Stomach (tissue), 8 donors: ENCODE measurements at regions not wholly inside any gene's neighbourhood (a gene's known extent, or its start where the extent isn't known, plus 50 kb on each side); places are given as distances from the start of the nearest gene placed in this dataset.
A peak's percentile ranks its signal among the peaks of the same experiment; 100 is the strongest.

Experiments
- DNase-seq, 2 donors: peaks; one replicate each; pipeline versions ENCODE4 v3.0.0 to v3.0.0-alpha.2; 2013 to 2019
- H3K27ac ChIP-seq, 5 donors: fragments of 200-600 bp in 4 of 5; sonication (generic) in 4 of 5; one replicate each; pipeline ENCODE4 v1.5.1; 2013 to 2019; ENCODE audit warnings: mild to moderate bottlenecking in 1 of 5, moderate library complexity in 1 of 5
- H3K27me3 ChIP-seq, 3 donors: fragments of 200-600 bp; sonication (generic); one replicate each; pipeline ENCODE4 v1.5.1; 2017 to 2019; ENCODE audit warnings: mixed run types in 1 of 3
- H3K36me3 ChIP-seq, 4 donors: fragments of 200-600 bp; sonication (generic); 1 replicate in 3 of 4; 2 replicates in 1 of 4; pipeline ENCODE4 v1.5.1; 2016 to 2019
- H3K4me1 ChIP-seq, 4 donors: fragments of 200-600 bp; sonication (generic); one replicate each; pipeline ENCODE4 v1.5.1; 2016 to 2019
- H3K4me3 ChIP-seq, 4 donors: fragments of 200-600 bp; sonication (generic) in 3 of 4; one replicate each; pipeline ENCODE4 v1.5.1; 2016 to 2019; ENCODE audit warnings: mild to moderate bottlenecking in 1 of 4
- H3K9me3 ChIP-seq, 4 donors: fragments of 200-600 bp; sonication (generic); one replicate each; pipeline ENCODE4 v1.5.1; 2016 to 2019
- CTCF ChIP-seq, 7 experiments: fragments of 450-650 bp in 4 of 7; fragments of 200-600 bp in 3 of 7; sonication (generic) in 3 of 7; IDR thresholded peaks; one replicate each; pipeline ENCODE4 v1.5.1; 2016 to 2019; ENCODE audit warnings: antibody characterized with exemption in 7 of 7, control low read depth in 2 of 7, mild to moderate bottlenecking in 1 of 7
- EP300 ChIP-seq: sonication (generic); formaldehyde crosslinking; IDR thresholded peaks from one replicate; pipeline ENCODE4 v1.6.1; 2017; ENCODE audit warnings: antibody characterized with exemption
- POLR2A ChIP-seq, 4 donors: fragments of 450-650 bp; IDR thresholded peaks; one replicate each; pipeline ENCODE4 v1.6.1; 2016; ENCODE audit warnings: antibody characterized with exemption in 4 of 4, control low read depth in 2 of 4, mild to moderate bottlenecking in 1 of 4, moderate library complexity in 1 of 4
- POLR2AphosphoS5 ChIP-seq, 3 donors: sonication (generic); formaldehyde crosslinking; IDR thresholded peaks; one replicate each; pipeline ENCODE4 v1.6.1; 2016; ENCODE audit warnings: antibody characterized with exemption in 3 of 3
- WGBS, 5 donors: extraction: QIAGEN DNeasy Blood & Tissue Kit in 3 of 5; methylation state at CpG; one replicate each; pipeline versions ENCODE4 v1.1.5 to v1.1.7; 2013 to 2018; 5-methylcytosine and 5-hydroxymethylcytosine counted together
- intact Hi-C: fragments of 100-400 bp; cut with DNase I; formaldehyde crosslinking; loops from one replicate; pipeline ENCODE4 v1.15.1; 2023; ENCODE audit warnings: low total_unique reads
- donor health status: healthy with polysubstance abuse.
- donor health status: Bipolar disorder and iron deficiency.
- donor health status: healthy.

GRCh38 chr1:157399343-157399983 is 152.9 kb downstream of the FCRL5 start:
- no peak for DNase-seq
- TF ChIP-seq CTCF (IDR thresholded peaks at IDR 0.05) (no peak), EP300 (no peak), POLR2AphosphoS5 (IDR thresholded peaks at IDR 0.05) (no peak), POLR2A (IDR thresholded peaks at IDR 0.05) (no peak)
- Histone ChIP-seq H3K4me3 (no peak overlapping the region), H3K27me3 (peaks cover 0 to 7% (median 0%) of the 10 kb centered on the region in 3 donors), H3K9me3 (no peaks in the 10 kb centered on the region), H3K27ac (no peak overlapping the region), H3K4me1 (peaks cover 0 to 5% (median 0%) of the 10 kb centered on the region in 4 donors), H3K36me3 (no peaks in the 10 kb centered on the region)
- 53 to 72% (median 63%) methylated on average over 3 of the region's 3 CpGs for WGBS, 5 donors
- intact Hi-C loops: no loop called here

- Histone ChIP-seq H3K36me3 (no peaks in the 10 kb centered on the region), H3K9me3 (no peaks in the 10 kb centered on the region), H3K27me3 (peaks cover 0 to 5% (median 0%) of the 10 kb centered on the region in 3 donors), H3K27ac (no peak overlapping the region), H3K4me3 (no peak overlapping the region), H3K4me1 (peaks cover 0 to 7% (median 0%) of the 10 kb centered on the region in 4 donors)
- peak in 1 of 2 donors; percentile 17 for DNase-seq
- intact Hi-C loops: no loop called here
- 24 to 64% (median 57%) methylated on average over 6 of the region's 6 CpGs for WGBS, 5 donors
- TF ChIP-seq POLR2A (IDR thresholded peaks at IDR 0.05): no peak
- no peak for TF ChIP-seq CTCF (IDR thresholded peaks at IDR 0.05)
These were observed 161.7 kb downstream of the FCRL5 start for GRCh38 chr1:157390651-157391050.

GRCh38 chr1:157388057-157388456 is 164.3 kb downstream of the FCRL5 start:
- no peak for TF ChIP-seq POLR2AphosphoS5 (IDR thresholded peaks at IDR 0.05)
- TF ChIP-seq POLR2A (IDR thresholded peaks at IDR 0.05): no peak
- TF ChIP-seq EP300: no peak
- TF ChIP-seq CTCF (IDR thresholded peaks at IDR 0.05): no peak
- H3K9me3 ChIP-seq: no peaks in the 10 kb centered on the region
- no peak for DNase-seq
- peaks cover 0 to 7% (median 0%) of the 10 kb centered on the region in 4 donors for H3K4me1 ChIP-seq
- H3K36me3 ChIP-seq: no peaks in the 10 kb centered on the region
- H3K27ac ChIP-seq: no peak overlapping the region
- peaks cover 0 to 5% (median 0%) of the 10 kb centered on the region in 3 donors for H3K27me3 ChIP-seq
- intact Hi-C loops: no loop called here
- H3K4me3 ChIP-seq: no peak overlapping the region

- Histone ChIP-seq H3K27me3 (peaks cover 0 to 16% (median 0%) of the 10 kb centered on the region in 3 donors), H3K4me3 (no peak overlapping the region), H3K4me1 (no peaks in the 10 kb centered on the region), H3K9me3 (no peaks in the 10 kb centered on the region), H3K36me3 (no peaks in the 10 kb centered on the region), H3K27ac (no peak overlapping the region)
- no peak for DNase-seq
- WGBS, 5 donors: 47 to 62% (median 57%) methylated on average over 2 of the region's 2 CpGs
- no peak for TF ChIP-seq CTCF (IDR thresholded peaks at IDR 0.05)
- TF ChIP-seq EP300: no peak
- TF ChIP-seq POLR2AphosphoS5 (IDR thresholded peaks at IDR 0.05): no peak
- TF ChIP-seq POLR2A (IDR thresholded peaks at IDR 0.05): no peak
- intact Hi-C loops: no loop called here
These were observed 168.1 kb downstream of the FCRL5 start for GRCh38 chr1:157384258-157384657.
